Liver (tissue), 3 donors: ENCODE measurements at regions not wholly inside any gene's neighbourhood (a gene's known extent, or its start where the extent isn't known, plus 50 kb on each side); places are given as distances from the start of the nearest gene placed in this dataset.

Experiments
- ATF3 ChIP-seq: IDR thresholded peaks from 2 replicates; pipeline ENCODE4 v1.6.1; 2016; ENCODE audit warnings: antibody characterized with exemption
- EGR1 ChIP-seq, 2 donors: IDR thresholded peaks; 2 replicates each; pipeline ENCODE4 v1.6.1; 2016 to 2018; ENCODE audit warnings: antibody characterized with exemption in 2 of 2, low read depth in 2 of 2
- GABPA ChIP-seq, 2 donors: IDR thresholded peaks in 1 of 2; conservative IDR thresholded peaks in 1 of 2; 2 replicates each; pipeline ENCODE4 v1.6.1; 2016; ENCODE audit warnings: antibody characterized with exemption in 2 of 2, mild to moderate bottlenecking in 1 of 2, moderate library complexity in 1 of 2
- JUND ChIP-seq, 2 donors: IDR thresholded peaks; 2 replicates each; pipeline ENCODE4 v1.6.1; 2016; ENCODE audit warnings: antibody characterized with exemption in 2 of 2
- MAX ChIP-seq: IDR thresholded peaks from 2 replicates; pipeline ENCODE4 v1.6.1; 2016; ENCODE audit warnings: antibody characterized with exemption
- RAD21 ChIP-seq, 2 donors: IDR thresholded peaks; 2 replicates each; pipeline ENCODE4 v1.6.1; 2016; ENCODE audit warnings: antibody characterized with exemption in 2 of 2, mild to moderate bottlenecking in 2 of 2
- SP1 ChIP-seq: IDR thresholded peaks from 2 replicates; pipeline ENCODE4 v1.6.1; 2018; ENCODE audit warnings: antibody characterized with exemption, mild to moderate bottlenecking
- TAF1 ChIP-seq: conservative IDR thresholded peaks from 2 replicates; pipeline ENCODE4 v1.6.1; 2016; ENCODE audit warnings: antibody characterized with exemption, mild to moderate bottlenecking
- YY1 ChIP-seq: IDR thresholded peaks from 2 replicates; pipeline ENCODE4 v1.6.1; 2016; ENCODE audit warnings: antibody characterized with exemption, mild to moderate bottlenecking
- ZBTB33 ChIP-seq: IDR thresholded peaks from 2 replicates; pipeline ENCODE4 v1.6.1; 2016; ENCODE audit warnings: antibody characterized with exemption
- TF ChIP-seq, protein P1 (sequence below): fragments of 150-350 bp; IDR thresholded peaks from 2 replicates; pipeline ENCODE4 v1.5.1; 2017; ENCODE audit warnings: improper control_type of control experiment, low read depth, low read length; ENCODE audit not compliant: missing input control
- TF ChIP-seq, protein P2 (sequence below): IDR thresholded peaks from 2 replicates; pipeline ENCODE4 v1.6.1; 2016; ENCODE audit warnings: antibody characterized with exemption, mild to moderate bottlenecking
- donor health status: healthy.
- donor health status: healthy.

- TF ChIP-seq ATF3 (no peak), YY1 (no peak), JUND (IDR thresholded peaks at IDR 0.05) (no peak), TAF1 (no peak), ZBTB33 (no peak), SP1 (no peak), MAX (no peak), GABPA (IDR thresholded peaks at IDR 0.05 in 1 of 2, conservative IDR thresholded peaks at IDR 0.05 in 1 of 2) (no peak), EGR1 (IDR thresholded peaks at IDR 0.05; ENCODE audit: low read depth in 2 of 2) (no peak), RAD21 (IDR thresholded peaks at IDR 0.05) (no peak)
- TF ChIP-seq, protein P1, sequence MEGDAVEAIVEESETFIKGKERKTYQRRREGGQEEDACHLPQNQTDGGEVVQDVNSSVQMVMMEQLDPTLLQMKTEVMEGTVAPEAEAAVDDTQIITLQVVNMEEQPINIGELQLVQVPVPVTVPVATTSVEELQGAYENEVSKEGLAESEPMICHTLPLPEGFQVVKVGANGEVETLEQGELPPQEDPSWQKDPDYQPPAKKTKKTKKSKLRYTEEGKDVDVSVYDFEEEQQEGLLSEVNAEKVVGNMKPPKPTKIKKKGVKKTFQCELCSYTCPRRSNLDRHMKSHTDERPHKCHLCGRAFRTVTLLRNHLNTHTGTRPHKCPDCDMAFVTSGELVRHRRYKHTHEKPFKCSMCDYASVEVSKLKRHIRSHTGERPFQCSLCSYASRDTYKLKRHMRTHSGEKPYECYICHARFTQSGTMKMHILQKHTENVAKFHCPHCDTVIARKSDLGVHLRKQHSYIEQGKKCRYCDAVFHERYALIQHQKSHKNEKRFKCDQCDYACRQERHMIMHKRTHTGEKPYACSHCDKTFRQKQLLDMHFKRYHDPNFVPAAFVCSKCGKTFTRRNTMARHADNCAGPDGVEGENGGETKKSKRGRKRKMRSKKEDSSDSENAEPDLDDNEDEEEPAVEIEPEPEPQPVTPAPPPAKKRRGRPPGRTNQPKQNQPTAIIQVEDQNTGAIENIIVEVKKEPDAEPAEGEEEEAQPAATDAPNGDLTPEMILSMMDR, result no peak
- TF ChIP-seq, protein P2, sequence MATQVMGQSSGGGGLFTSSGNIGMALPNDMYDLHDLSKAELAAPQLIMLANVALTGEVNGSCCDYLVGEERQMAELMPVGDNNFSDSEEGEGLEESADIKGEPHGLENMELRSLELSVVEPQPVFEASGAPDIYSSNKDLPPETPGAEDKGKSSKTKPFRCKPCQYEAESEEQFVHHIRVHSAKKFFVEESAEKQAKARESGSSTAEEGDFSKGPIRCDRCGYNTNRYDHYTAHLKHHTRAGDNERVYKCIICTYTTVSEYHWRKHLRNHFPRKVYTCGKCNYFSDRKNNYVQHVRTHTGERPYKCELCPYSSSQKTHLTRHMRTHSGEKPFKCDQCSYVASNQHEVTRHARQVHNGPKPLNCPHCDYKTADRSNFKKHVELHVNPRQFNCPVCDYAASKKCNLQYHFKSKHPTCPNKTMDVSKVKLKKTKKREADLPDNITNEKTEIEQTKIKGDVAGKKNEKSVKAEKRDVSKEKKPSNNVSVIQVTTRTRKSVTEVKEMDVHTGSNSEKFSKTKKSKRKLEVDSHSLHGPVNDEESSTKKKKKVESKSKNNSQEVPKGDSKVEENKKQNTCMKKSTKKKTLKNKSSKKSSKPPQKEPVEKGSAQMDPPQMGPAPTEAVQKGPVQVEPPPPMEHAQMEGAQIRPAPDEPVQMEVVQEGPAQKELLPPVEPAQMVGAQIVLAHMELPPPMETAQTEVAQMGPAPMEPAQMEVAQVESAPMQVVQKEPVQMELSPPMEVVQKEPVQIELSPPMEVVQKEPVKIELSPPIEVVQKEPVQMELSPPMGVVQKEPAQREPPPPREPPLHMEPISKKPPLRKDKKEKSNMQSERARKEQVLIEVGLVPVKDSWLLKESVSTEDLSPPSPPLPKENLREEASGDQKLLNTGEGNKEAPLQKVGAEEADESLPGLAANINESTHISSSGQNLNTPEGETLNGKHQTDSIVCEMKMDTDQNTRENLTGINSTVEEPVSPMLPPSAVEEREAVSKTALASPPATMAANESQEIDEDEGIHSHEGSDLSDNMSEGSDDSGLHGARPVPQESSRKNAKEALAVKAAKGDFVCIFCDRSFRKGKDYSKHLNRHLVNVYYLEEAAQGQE, result no peak
Observed at GRCh38 chrY:15343522-15343921, 819.2 kb downstream of the NLGN4Y start.
